PC-9 (cell line): ENCODE measurements at regions not wholly inside any gene's neighbourhood (a gene's known extent, or its start where the extent isn't known, plus 50 kb on each side); places are given as distances from the start of the nearest gene placed in this dataset.
A peak's percentile ranks its signal among the peaks of the same experiment; 100 is the strongest.

Experiments used
- BruUV-seq: library from RNA; stranded (reverse); fragments of 400-500 nt; replicated peaks from 2 replicates; lab custom pipeline; 2021; lab: Mats Ljungman, UMichigan
- CTCF ChIA-PET: fragments of 300-600 bp; sonication (Branson Sonifier 250); formaldehyde crosslinking; loops from one replicate; lab custom pipeline; 2022; ENCODE audit warnings: antibody characterized with exemption; lab: Charles Lee
- POLR2A ChIA-PET: fragments of 300-600 bp; sonication (Branson Sonifier 250); formaldehyde crosslinking; loops from one replicate; lab custom pipeline; 2022; ENCODE audit warnings: antibody characterized with exemption; ENCODE audit not compliant: unreplicated experiment; lab: Charles Lee
- DNase-seq, 2 experiments: peaks; one replicate each; pipeline versions ENCODE4 v3.0.0 to v3.0.0-alpha.2; 2015 to 2022; ENCODE audit warnings: mixed read lengths in 1 of 2
- H2AFZ ChIP-seq: fragments of 200-600 bp; sonication (generic); 2 replicates; pipeline ENCODE4 v1.8.1; 2017; ENCODE audit warnings: antibody characterized with exemption
- H3F3A ChIP-seq: fragments of 200-600 bp; sonication (generic); 2 replicates; pipeline ENCODE4 v1.8.1; 2017; ENCODE audit warnings: antibody characterized with exemption, mild to moderate bottlenecking, low read depth; ENCODE audit not compliant: insufficient read depth
- H3K27ac ChIP-seq: fragments of 200-600 bp; sonication (generic); 2 replicates; pipeline ENCODE4 v1.6.1; 2016; ENCODE audit warnings: mixed run types
- H3K27me3 ChIP-seq: fragments of 200-600 bp; sonication (generic); 2 replicates; pipeline ENCODE4 v1.6.1; 2016; ENCODE audit warnings: low read depth, mixed run types; ENCODE audit not compliant: insufficient read depth
- H3K36me3 ChIP-seq: fragments of 200-600 bp; sonication (generic); 2 replicates; pipeline ENCODE4 v1.6.1; 2016; ENCODE audit warnings: low read depth, mixed run types
- H3K4me1 ChIP-seq: fragments of 200-600 bp; sonication (generic); replicated peaks from 2 replicates; pipeline ENCODE4 v1.6.1; 2016; ENCODE audit warnings: mixed run types; ENCODE audit not compliant: insufficient read depth
- H3K4me2 ChIP-seq: fragments of 200-600 bp; sonication (generic); 2 replicates; pipeline ENCODE4 v1.6.1; 2017; ENCODE audit warnings: mixed run types
- H3K4me3 ChIP-seq: fragments of 200-600 bp; sonication (generic); 2 replicates; pipeline ENCODE4 v1.6.1; 2016; ENCODE audit warnings: mixed run types
- H3K79me2 ChIP-seq: fragments of 200-600 bp; sonication (generic); 2 replicates; pipeline ENCODE4 v1.6.1; 2017; ENCODE audit warnings: low read depth, mixed run types
- H3K9me2 ChIP-seq: fragments of 200-600 bp; sonication (generic); 2 replicates; pipeline ENCODE4 v1.8.1; 2017; ENCODE audit warnings: mild to moderate bottlenecking; ENCODE audit not compliant: insufficient read depth
- H3K9me3 ChIP-seq: fragments of 200-600 bp; sonication (generic); 2 replicates; pipeline ENCODE4 v1.8.1; 2016; ENCODE audit warnings: low read depth; ENCODE audit not compliant: insufficient read depth
- H4K20me1 ChIP-seq: fragments of 200-600 bp; sonication (generic); 2 replicates; pipeline ENCODE4 v1.8.1; 2017; ENCODE audit not compliant: insufficient read depth
- CTCF ChIP-seq: fragments of 200-600 bp; sonication (generic); conservative IDR thresholded peaks from 2 replicates; pipeline ENCODE4 v1.6.1; 2017; ENCODE audit warnings: mixed run types, antibody characterized with exemption, mild to moderate bottlenecking, moderate library complexity
- EZH2 ChIP-seq: fragments of 200-600 bp; sonication (generic); IDR thresholded peaks from 2 replicates; pipeline ENCODE4 v1.8.0; 2017; ENCODE audit warnings: antibody characterized with exemption, low read depth
- intact Hi-C: fragments of 100-400 bp; cut with micrococcal nuclease; formaldehyde crosslinking; loops from one replicate; pipeline ENCODE4 v1.10.0; 2022; ENCODE audit not compliant: unreplicated experiment

GRCh38 chr13:68264692-68265091, 1034.6 kb upstream of the PCDH9 start:
- no TSS peak for BruUV-seq
- Histone ChIP-seq H3K4me2 (no peak overlapping the region), H2AFZ (no peak overlapping the region), H3K9me2 (no peaks in the 10 kb centered on the region), H3K4me3 (no peak overlapping the region), H3K9me3 (no peaks in the 10 kb centered on the region), H3K27ac (no peak overlapping the region), H3K36me3 (no peaks in the 10 kb centered on the region), H3F3A (no peaks in the 10 kb centered on the region), H3K4me1 (no peaks in the 10 kb centered on the region), H4K20me1 (no peaks in the 10 kb centered on the region), H3K79me2 (no peaks in the 10 kb centered on the region), H3K27me3 (no peaks in the 10 kb centered on the region)
- no peak for DNase-seq
- POLR2A ChIA-PET: no interaction called here
- TF ChIP-seq CTCF: no peak
- no peak for TF ChIP-seq EZH2
- CTCF ChIA-PET: no interaction called here
- intact Hi-C loops: no loop called here

- no peak overlapping the region for H3K4me2 ChIP-seq
- no peak overlapping the region for H3K27ac ChIP-seq
- no peaks in the 10 kb centered on the region for H3K36me3 ChIP-seq
- BruUV-seq: no TSS peak
- no peak overlapping the region for H3K4me3 ChIP-seq
- H2AFZ ChIP-seq: no peak overlapping the region
- no peaks in the 10 kb centered on the region for H3F3A ChIP-seq
- TF ChIP-seq CTCF (no peak), EZH2 (no peak)
- H3K4me1 ChIP-seq: no peaks in the 10 kb centered on the region
- no peaks in the 10 kb centered on the region for H3K79me2 ChIP-seq
- POLR2A ChIA-PET: no interaction called here
- H3K9me3 ChIP-seq: no peaks in the 10 kb centered on the region
- no peaks in the 10 kb centered on the region for H3K27me3 ChIP-seq
- no peaks in the 10 kb centered on the region for H3K9me2 ChIP-seq
- intact Hi-C loops: no loop called here
- H4K20me1 ChIP-seq: no peaks in the 10 kb centered on the region
- no peak for DNase-seq
- CTCF ChIA-PET: no interaction called here
Observed at GRCh38 chr13:68261105-68261504, 1031.0 kb upstream of the PCDH9 start.

GRCh38 chr13:68257111-68257842, 1027.1 kb upstream of the PCDH9 start:
- H3K4me2 ChIP-seq: peak overlapping the region; percentile 34; the same call in 1 of the 2 replicates

More at GRCh38 chr13:68257111-68257842, 1027.1 kb upstream of the PCDH9 start:
- Histone ChIP-seq H3K79me2 (no peaks in the 10 kb centered on the region), H3K9me3 (no peaks in the 10 kb centered on the region), H2AFZ (peak overlapping the region; percentile 69; the same call in 1 of the 2 replicates), H4K20me1 (no peaks in the 10 kb centered on the region), H3K27me3 (no peaks in the 10 kb centered on the region), H3F3A (no peaks in the 10 kb centered on the region), H3K36me3 (no peaks in the 10 kb centered on the region), H3K27ac (no peak overlapping the region), H3K4me1 (no peaks in the 10 kb centered on the region), H3K9me2 (no peaks in the 10 kb centered on the region), H3K4me3 (no peak overlapping the region)
- intact Hi-C loops: loop anchor here (10.0 kb wide), 2 partner anchors 212 to 952 kb away; no protein-coding TSS in a partner anchor
- BruUV-seq: TSS peak; percentile 68
- peak; percentile 34 to 66 for DNase-seq
- ChIA-PET POLR2A (interaction anchor here (0.5 kb wide), 1 partner anchor 209 kb away, joined by 10 read pairs; no protein-coding TSS in a partner anchor), CTCF (no interaction called here)
- TF ChIP-seq CTCF (no peak), EZH2 (no peak)
